ENCODE measurements at regions not wholly inside any gene's neighbourhood (a gene's known extent, or its start where the extent isn't known, plus 50 kb on each side); places are given as distances from the start of the nearest gene placed in this dataset.

DNA sequence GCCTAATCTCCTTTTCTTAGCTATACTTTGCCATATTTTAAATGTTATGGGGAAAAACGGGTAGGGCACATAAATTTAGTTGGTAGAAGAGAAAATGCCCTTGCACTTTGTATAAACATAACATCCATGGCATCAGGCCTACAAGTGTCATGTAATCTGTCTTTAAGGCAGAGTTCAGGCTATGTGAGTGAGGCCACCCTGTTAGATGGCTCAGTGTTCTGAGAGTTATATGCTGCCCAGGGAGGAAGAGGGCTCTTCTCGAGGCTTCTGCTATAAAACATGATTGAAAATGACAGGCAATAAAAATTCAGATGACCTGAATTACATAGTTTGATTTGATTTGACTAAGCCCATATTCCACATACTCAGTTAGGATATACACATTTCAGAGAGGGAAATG lies 553.6 kb upstream of the MAP3K7 start:
- DNase-seq: no peak
- H2AFZ ChIP-seq (ENCODE audit: low read length): no peak overlapping the region
- no peak overlapping the region for H3K27ac ChIP-seq (ENCODE audit: low read length)
- H3K36me3 ChIP-seq (replicated peaks; ENCODE audit: insufficient read depth, low read length): no peaks in the 10 kb centered on the region
- H3F3A ChIP-seq (ENCODE audit: insufficient read depth, low read length): no peaks in the 10 kb centered on the region
- no peaks in the 10 kb centered on the region for H3K27me3 ChIP-seq (replicated peaks; ENCODE audit: insufficient read depth, low read length)
- TF ChIP-seq EZH2 (optimal IDR thresholded peaks at IDR 0.05; ENCODE audit: low read depth, low read length) (no peak), CTCF (IDR thresholded peaks at IDR 0.05; ENCODE audit: low read length) (no peak), EZH2phosphoT487 (IDR thresholded peaks at IDR 0.05; ENCODE audit: low read length) (no peak)
- H3K79me2 ChIP-seq (ENCODE audit: low read length): no peaks in the 10 kb centered on the region
- H3K9me2 ChIP-seq (replicated peaks; ENCODE audit: insufficient read depth, low read length): no peaks in the 10 kb centered on the region
- no peak overlapping the region for H3K4me2 ChIP-seq (ENCODE audit: low read depth, low read length)
- H4K20me1 ChIP-seq (ENCODE audit: insufficient read depth, low read length): no peaks in the 10 kb centered on the region
- H3K4me1 ChIP-seq (ENCODE audit: low read length): no peaks in the 10 kb centered on the region
- no peak overlapping the region for H3K9ac ChIP-seq (ENCODE audit: low read length)
- no peak overlapping the region for H3K4me3 ChIP-seq (ENCODE audit: low read length)
- H3K9me3 ChIP-seq (replicated peaks; ENCODE audit: insufficient read depth, low read length): no peaks in the 10 kb centered on the region

DNA sequence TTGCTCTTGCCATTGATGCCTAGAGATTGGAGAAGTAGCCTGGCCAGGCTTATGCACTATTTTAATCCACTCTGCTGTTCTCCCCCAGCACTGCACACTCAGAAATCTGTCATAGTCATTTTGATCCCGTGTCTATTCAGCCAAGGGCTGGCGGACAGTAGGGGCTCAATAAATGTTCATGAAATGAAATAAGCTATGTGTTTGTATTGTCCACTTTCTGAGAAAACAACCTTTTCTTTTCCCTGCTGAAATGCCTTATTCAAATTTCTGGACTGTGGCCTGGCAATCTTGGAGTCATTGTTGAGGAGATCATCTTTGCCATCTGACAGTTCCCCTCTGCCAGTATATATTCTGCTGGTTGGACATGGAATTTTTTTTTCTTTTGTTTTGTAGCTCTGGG lies 550.4 kb upstream of the MAP3K7 start:
- H3K9ac ChIP-seq (ENCODE audit: low read length): no peak overlapping the region
- no peak for DNase-seq
- H3K4me2 ChIP-seq (ENCODE audit: low read depth, low read length): no peak overlapping the region
- no peaks in the 10 kb centered on the region for H3K9me2 ChIP-seq (replicated peaks; ENCODE audit: insufficient read depth, low read length)
- H3K27me3 ChIP-seq (replicated peaks; ENCODE audit: insufficient read depth, low read length): no peaks in the 10 kb centered on the region
- H3K9me3 ChIP-seq (replicated peaks; ENCODE audit: insufficient read depth, low read length): no peaks in the 10 kb centered on the region
- no peaks in the 10 kb centered on the region for H3F3A ChIP-seq (ENCODE audit: insufficient read depth, low read length)
- no peak overlapping the region for H2AFZ ChIP-seq (ENCODE audit: low read length)
- no peaks in the 10 kb centered on the region for H4K20me1 ChIP-seq (ENCODE audit: insufficient read depth, low read length)
- H3K79me2 ChIP-seq (ENCODE audit: low read length): no peaks in the 10 kb centered on the region
- H3K36me3 ChIP-seq (replicated peaks; ENCODE audit: insufficient read depth, low read length): no peaks in the 10 kb centered on the region
- TF ChIP-seq CTCF (IDR thresholded peaks at IDR 0.05; ENCODE audit: low read length) (no peak), EZH2 (optimal IDR thresholded peaks at IDR 0.05; ENCODE audit: low read depth, low read length) (no peak), EZH2phosphoT487 (IDR thresholded peaks at IDR 0.05; ENCODE audit: low read length) (no peak)
- no peak overlapping the region for H3K4me3 ChIP-seq (ENCODE audit: low read length)
- no peak overlapping the region for H3K27ac ChIP-seq (ENCODE audit: low read length)
- no peaks in the 10 kb centered on the region for H3K4me1 ChIP-seq (ENCODE audit: low read length)

DNA sequence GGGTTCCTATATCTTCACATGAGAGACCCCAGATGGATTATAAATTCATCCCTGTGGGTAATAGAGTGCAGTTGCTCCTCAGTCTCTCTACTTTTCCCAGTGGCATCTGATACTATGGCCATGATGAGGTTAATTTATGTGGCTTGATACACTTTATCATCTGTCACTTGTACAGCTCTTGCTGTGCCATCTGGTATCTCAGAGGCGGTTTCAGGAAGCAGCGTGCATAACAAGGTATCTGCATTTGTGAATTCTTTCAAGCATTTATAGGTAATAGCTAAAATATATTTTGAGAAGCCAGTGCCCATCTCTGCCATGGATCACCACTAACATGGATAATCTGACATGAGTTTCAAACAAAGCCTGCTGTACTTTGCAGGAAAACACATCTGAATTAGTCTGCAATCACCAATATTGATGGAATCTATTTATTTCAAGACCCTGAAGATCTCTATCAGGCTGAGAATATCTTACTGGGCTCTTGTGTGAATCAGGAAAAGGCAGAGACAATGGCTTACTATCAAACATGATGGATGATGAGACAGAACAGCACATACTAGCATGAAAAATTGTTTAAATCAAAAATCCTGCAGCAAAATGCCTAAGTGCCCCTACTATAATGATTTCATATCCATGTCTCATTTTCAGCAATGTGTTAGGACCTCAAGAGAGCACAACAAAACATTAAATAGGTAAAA lies 548.7 kb upstream of the MAP3K7 start:
- Histone ChIP-seq H3K27me3 (replicated peaks; ENCODE audit: insufficient read depth, low read length) (no peaks in the 10 kb centered on the region), H2AFZ (ENCODE audit: low read length) (no peak overlapping the region), H3K36me3 (replicated peaks; ENCODE audit: insufficient read depth, low read length) (no peaks in the 10 kb centered on the region), H3F3A (ENCODE audit: insufficient read depth, low read length) (no peaks in the 10 kb centered on the region), H3K27ac (ENCODE audit: low read length) (no peak overlapping the region), H4K20me1 (ENCODE audit: insufficient read depth, low read length) (no peaks in the 10 kb centered on the region), H3K4me3 (ENCODE audit: low read length) (no peak overlapping the region), H3K4me2 (ENCODE audit: low read depth, low read length) (no peak overlapping the region), H3K9ac (ENCODE audit: low read length) (no peak overlapping the region), H3K4me1 (ENCODE audit: low read length) (no peaks in the 10 kb centered on the region), H3K9me2 (replicated peaks; ENCODE audit: insufficient read depth, low read length) (no peaks in the 10 kb centered on the region), H3K9me3 (replicated peaks; ENCODE audit: insufficient read depth, low read length) (no peaks in the 10 kb centered on the region), H3K79me2 (ENCODE audit: low read length) (no peaks in the 10 kb centered on the region)
- no peak for DNase-seq
- no peak for TF ChIP-seq CTCF (IDR thresholded peaks at IDR 0.05; ENCODE audit: low read length)
- TF ChIP-seq EZH2phosphoT487 (IDR thresholded peaks at IDR 0.05; ENCODE audit: low read length): no peak
- TF ChIP-seq EZH2 (optimal IDR thresholded peaks at IDR 0.05; ENCODE audit: low read depth, low read length): no peak

Measured in MM.1S (cell line).